ENCODE measurements at regions not wholly inside any gene's neighbourhood (a gene's known extent, or its start where the extent isn't known, plus 50 kb on each side); places are given as distances from the start of the nearest gene placed in this dataset.

GRCh38 chr20:7703551-7703961, 236.7 kb downstream of the HAO1 start:
- TF ChIP-seq CTCF (IDR thresholded peaks at IDR 0.05) (no peak), EZH2 (IDR thresholded peaks at IDR 0.05; ENCODE audit: borderline replicate concordance, insufficient read depth, low read depth, low read length, poor library complexity, severe bottlenecking) (no peak)

Data from B cell (primary cell).